ENCODE measurements at regions not wholly inside any gene's neighbourhood (a gene's known extent, or its start where the extent isn't known, plus 50 kb on each side); places are given as distances from the start of the nearest gene placed in this dataset.

DNA sequence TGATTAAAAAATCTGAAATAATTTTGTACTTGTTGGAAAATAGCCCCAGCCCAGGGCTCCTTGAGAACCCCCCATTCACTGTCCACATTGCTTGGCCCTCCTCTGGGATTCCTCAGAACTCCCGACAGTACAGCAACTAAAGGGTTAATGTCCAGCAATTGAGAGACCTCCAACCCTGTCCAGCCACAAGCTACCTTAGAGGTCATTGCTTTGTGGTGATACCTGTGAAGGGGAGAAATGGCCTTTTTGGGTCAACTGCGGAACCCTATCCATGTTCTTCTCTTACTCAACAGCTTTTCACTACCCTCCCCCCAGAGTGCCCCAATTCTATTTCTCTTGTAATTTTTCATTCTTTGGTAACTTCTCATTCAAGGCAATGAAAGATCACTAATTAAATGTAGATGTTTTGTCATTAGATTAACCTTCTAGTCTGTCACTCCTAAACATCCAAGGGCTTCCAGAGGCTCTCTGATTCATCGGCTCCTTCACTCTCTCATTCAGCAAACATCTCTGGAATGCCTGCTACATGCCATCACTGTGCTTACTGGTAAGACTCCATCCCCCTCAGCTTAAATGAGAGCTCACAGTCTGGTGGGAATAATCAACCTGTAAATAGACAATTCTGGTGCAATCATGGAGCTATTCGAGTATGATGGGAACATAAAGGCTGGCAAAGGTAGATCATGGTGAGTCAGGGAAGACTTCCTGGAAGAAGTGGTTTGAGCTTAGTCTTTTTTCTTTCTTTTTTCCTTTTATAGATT is 241.4 kb upstream of the PGRMC2 start:
- no peak for DNase-seq (ENCODE audit: low read depth, low spot score)

DNA sequence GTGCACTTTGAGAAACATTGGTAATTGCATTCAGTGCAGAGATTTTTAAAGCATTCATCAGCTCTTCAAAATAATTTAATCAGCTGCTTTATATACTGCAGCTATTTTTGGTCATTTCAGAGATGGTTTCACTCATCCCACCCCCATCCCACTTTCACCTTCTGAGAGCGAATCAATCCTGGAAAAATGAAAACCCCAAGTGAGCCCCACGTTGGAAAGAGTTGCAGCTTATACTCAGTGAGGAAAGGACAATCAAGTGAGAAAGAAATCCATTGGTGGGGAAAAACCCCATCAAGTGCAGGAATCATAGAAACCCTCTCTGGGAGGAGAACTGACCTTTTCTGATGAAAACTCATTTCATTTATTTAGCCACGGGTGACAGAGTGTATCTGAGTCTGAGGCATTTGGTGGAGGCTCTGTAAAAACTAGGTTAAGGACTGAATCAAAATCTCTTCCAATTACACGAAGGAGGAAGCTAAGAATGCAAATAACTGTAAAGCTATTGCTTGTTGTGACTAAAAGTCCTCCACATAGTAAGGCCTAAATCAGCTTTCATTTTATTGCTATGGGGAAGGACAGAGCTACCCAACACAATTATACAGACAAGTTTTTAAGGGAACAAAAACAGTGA is 240.4 kb upstream of the PGRMC2 start:
- no peak for DNase-seq (ENCODE audit: low read depth, low spot score)

DNA sequence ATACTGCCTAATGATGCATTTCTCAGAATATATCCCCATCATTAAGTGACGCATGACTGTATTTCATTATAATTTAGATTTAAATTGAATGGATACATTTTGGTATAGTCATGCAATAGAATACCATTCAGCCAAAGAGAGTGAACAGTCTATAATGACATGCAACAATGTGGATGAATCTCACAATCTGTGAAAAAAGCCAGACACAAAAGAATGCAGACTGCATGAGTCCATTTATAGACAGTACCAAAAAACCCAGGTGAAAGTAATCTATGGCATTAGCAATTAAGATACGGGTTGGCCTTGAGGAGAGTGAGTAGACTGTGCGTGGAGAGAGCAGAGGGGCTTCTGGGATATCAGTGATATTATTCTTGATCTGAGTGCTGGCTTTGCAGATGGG is 239.7 kb upstream of the PGRMC2 start:
- no peak for DNase-seq (ENCODE audit: low read depth, low spot score)

DNA sequence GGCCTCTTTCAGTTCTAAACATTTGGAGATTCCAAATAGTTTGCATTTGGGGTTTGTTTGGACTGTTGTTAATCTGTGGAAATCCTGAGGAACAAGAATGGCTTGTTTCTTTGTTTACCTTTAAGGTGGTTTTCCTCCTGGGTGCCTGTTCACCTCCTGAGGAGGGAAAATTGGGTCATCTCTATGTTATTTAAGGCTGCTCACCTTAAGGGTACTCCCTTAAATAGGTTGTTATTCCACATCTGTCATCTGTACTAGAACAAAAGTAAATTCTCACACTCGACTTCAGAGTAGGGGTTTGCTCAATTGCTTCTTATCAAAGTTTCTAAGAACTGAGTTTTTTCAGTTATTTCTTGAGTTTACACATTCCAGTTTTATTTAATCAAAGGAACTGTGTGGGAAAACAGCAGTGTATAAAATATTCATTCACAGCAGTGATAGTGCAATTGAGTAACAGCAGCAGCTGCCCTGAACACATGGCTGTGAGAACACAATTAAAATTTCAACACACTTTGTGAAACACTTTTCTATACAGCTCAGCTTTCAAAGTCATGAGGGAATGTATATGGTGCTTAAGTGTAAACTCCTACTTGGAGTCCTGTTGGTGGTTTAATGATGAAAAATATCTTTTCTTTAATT is 238.5 kb upstream of the PGRMC2 start:
- DNase-seq (ENCODE audit: low read depth, low spot score): no peak

DNA sequence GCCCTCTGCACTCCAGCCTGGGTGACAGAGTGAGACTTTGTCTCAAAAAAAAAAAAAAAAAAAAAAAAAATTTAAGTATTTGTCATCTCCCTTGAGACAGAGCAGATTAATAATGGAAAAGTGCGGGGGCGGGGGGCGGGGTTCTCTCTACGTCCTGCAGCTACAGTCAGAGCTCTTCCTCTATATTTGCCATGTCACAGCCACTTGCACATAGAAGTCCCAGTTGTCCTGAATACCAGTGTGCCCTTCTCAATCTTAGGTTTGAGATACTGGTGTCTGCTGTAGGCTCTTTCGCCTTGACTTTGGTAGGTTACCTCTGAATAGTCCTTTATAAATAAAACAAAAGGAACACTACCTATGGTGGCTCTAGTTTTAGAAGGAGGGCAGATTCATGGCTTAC is 237.8 kb upstream of the PGRMC2 start:
- DNase-seq (ENCODE audit: low read depth, low spot score): no peak

DNA sequence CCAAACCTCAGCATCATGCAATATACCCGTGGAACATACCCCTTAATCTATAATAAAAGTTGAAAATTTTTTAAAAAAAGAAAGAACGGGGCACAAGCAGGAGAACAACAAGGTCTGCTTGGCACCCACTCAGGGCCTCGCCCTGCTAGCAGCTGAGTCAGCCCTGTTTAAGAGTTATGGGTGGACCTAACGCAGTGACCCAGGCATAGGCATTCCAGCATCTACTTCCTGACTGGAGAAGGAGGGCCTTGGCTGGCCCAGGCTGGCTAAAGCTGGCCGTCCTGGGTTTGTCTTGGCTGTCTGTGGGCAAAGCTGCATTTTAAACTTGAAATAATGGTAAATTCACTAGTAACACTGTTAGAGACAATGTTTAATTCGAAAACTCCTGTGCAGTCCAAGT is 236.7 kb upstream of the PGRMC2 start:
- no peak for DNase-seq (ENCODE audit: low read depth, low spot score)

DNA sequence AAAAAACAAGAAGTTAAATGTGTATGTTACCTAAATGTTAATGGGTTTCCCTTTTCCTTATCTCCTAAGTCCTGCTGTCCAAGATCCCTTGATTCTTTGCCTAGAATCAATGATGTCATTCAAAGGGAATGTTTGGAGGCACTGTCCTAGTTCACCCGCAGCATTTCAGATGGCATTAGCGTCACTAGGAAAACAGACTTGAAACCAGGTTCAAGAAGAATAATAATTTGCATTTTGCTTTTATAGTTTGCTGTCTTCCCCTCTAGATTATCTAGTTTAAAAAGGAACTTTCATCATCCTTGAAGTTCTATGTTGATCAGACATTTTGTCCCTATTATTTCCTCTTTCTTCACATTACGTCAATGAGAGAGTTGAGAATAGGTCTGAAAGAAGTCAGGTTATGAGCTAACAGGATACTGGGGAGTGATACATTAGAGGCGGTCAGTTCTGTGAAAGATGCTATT is 234.1 kb upstream of the PGRMC2 start:
- DNase-seq (ENCODE audit: low read depth, low spot score): no peak

DNA sequence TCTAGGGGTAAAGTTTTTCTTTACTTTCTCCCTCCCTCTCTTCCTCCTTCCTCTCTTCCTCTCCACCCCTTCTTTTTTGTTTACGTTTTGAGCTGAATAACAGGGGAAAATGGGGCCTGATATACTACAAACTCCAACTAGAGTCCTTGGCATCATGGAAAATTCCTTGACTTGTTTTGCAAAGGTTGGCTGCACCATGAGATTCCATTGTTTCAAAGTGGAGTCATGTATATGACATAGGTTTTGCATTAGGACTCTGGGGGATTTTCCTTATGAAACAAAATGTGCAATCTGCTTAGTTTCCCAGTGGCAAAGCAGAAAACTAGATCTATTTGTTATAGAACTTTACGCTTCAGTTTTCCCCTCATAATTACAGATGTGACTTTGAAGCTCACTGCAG is 233.5 kb upstream of the PGRMC2 start:
- no peak for DNase-seq (ENCODE audit: low read depth, low spot score)

DNA sequence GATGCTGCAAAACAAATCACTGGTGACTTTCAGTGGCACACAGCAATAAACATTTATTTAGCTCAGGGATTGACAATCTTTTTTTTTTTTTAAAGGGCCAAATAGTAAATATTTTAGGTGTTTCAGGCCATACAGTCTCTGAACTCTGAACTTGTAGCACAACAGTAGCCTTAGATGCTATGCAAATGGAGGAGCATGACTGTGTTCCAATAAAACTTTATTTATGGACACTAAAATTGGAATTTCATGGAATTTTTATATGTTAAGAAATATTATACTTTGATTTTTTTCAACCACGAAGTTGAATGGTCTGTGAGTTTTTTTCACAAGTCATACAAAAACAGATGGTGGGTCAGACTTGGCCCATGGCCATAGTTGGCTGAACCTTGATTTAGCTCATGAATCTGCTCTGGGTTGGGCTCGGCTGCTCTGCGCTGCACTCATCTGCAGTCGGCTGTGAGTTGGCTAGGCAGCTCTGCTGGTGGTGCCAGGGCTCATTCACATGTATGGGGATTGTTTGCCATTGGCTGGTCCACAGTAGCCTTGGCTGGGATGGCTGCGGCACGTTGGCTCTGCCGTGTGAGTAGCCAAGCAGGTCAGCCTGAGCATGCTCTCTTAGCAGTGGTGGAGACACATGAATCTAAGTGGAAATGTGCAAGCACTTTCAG is 231.7 kb upstream of the PGRMC2 start:
- no peak for DNase-seq (ENCODE audit: low read depth, low spot score)

DNA sequence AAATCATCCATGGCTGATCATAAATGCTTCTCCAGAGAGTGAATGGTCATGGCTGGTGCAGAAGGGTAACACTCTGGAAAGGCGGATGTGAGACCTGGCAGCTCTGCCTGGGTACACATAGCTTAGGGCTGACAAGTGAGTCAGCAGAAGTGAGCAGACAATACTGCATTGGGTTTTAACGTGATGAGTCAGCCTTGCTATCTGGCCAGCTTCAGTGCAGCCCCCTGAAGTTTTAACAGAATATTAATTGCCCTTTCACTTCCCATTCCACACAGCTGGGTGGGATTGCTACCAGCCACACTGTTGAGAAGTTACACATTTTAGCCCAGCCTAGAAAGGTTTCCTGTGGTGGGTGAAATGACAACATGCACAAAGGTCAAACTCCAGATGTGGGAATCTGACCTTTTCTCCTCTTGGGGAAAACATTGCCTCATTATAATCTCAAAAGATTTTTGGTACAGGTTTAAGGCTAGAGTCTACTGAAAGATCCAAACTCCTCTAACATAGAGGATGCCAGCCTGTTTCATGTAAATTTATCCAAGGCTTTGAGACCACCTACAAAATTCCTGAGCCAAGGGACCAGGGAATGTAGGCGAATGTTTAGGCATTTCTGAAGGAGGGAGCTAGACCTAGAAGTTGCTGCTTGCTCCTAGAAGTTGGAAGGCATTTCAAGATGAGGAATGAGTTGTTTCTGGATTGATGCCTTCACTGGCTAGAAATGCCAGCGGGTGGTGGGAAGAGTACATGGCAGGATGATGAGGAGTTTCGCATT is 230.3 kb upstream of the PGRMC2 start:
- DNase-seq (ENCODE audit: low read depth, low spot score): no peak

DNA sequence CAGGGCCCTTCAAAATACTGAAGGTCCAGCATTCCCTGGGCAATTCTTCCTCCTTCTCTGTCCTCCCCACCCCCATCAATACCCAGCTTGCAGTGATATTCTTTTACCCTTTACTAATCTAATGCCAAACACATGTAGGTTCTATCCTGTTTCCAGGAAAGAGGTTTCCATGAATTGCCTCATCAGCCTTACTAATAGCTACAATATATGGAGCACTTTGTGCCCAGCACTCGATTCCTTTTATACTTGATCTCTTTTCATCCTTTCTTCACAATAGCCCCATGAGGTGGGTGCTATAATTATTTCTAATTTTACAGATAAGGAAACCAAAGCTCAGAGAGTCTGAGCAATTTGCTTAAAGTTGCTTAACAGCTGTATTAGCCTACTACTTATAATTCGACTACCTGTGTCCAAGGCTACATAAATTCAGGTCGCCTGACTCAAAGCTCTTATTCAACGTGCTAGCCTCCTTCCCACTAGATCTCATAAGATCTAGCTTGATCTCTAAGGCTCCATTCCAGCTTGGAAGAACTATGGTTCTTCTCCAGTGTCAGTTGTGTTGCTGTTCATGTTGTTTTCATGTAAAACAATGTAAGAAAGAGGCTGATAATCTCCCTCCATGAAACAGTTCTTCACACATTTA is 229.6 kb upstream of the PGRMC2 start:
- no peak for DNase-seq (ENCODE audit: low read depth, low spot score)

DNA sequence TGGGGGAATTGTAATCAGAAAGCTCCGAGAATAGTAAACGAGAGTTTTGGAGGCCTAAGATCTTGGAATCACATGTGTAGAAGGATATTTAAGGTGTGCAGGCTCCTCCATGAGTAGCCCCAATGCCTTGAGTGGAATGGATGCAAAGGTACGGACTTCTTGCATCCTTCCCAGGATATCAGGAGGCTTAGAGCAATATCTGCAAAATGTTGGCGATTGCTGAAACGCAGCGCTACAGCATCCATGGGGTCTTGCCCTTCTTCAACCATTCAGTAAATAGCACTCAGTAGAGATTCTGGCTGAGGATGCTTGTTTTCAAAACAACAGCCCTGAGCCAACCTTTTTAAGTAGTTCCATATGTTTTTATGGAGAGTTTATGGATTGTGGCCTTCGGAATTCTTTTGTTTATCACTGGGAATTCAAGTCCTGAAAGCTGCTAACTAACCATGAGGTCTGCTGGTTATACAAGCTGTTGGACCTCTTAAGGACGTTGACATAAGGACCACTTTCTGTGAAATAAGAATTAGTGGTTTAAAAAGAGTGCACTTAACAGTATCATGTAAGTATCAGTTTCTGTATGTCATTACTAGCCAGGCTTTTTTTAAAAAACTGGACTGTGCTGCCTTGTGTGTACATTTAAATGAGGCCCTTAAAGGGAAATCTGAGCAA is 228.8 kb upstream of the PGRMC2 start:
- DNase-seq (ENCODE audit: low read depth, low spot score): no peak

DNA sequence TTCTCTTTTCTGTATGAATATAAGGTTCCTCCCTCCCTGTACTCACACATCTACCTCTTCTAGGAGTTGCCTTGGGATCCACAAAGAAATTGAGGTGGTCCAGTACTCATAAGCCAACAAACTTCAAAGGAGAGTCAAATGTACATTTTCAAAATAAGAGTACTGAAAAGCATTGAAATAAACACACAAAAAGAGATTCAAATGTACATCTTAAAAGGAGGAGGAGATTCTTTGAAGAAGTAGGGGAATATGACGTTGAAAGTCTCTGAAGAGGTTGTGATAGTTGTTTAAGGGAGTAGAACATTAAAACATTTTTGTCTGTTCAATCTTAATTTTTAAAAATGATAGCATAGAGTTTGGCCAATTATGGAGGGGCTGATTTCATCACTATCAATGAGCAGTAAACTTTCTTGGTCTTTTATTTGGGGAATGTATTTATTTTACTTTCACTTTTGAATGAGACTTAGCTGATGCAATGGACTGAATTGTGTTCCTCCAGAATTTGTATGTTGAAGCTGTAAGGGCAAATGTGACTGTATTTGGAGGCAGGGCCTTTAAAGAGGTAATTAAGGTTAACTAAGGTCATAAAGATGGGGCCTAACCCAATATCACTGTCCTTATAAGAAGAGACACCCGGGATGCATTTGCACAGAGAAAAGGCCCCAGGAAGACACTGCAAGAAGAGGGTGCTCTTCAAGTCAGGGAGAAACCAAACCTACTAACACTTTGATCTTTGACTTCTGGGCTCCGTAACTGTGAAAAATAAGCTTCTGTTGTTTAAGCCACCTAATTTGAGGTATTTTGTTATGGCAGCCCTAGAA is 226.3 kb upstream of the PGRMC2 start:
- no peak for DNase-seq (ENCODE audit: low read depth, low spot score)

DNA sequence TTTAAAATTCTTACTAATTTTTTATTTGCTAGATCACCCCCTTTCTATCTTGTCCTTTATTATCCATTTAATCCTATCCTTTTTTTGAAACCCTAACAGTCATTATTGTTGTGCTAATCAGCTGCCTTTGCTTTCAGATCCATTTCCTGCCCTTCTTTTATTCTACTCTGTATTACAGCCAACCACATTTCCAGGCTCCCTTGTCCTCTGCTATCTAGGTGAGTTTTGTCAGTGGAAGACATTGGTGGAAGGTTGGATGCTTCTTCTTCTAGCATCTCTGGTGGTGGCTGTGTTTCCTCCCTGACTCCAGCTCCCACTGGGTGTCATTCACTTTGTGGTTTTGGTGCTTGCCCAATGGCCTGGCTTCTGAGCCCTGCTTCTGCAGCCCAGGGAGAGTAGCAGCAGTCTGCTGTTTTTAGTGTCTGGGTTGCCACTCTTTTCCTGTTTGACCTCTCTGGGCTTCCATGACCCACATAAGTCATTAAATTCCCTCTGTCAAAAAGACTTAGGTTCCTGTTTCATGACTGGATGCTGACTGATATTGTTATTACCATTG is 225.2 kb upstream of the PGRMC2 start:
- no peak for DNase-seq (ENCODE audit: low read depth, low spot score)

DNA sequence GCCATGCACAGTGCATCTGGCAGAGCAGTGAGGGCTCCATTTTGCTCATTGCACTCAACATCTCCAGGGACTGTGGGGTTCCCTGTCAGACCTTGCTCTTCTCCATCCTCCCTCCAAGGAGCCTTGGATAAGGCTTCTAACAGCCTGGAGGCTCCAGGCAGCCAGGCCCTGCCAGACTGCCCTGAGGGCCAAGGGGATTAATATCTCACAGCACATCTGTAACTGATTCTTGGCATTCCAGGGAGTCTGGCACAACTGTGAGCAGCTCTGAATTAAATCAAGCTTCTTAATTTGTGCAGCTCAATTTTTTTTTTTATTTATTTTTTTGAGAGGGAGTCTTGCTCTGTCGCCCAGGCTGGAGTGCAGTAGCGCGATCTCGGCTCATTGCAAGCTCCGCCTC is 224.5 kb upstream of the PGRMC2 start:
- no peak for DNase-seq (ENCODE audit: low read depth, low spot score)

DNA sequence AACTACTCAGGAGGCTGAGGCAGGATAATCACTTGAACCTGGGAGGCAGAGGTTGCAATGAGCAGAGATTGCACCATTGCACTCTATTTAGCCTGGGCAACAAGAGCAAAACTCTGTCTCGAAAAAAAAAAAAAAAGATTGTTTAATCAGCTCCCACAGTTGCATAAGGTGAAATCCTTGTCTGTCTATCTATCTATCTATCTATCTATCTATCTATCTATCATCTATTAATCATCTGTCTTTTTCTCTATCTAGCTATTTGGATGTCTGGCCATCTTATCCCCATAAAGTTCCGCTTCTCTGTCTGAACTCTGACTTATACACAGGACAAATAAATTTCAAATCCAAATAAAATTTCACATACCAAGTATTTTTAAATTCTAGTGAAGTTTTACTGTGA is 223.2 kb upstream of the PGRMC2 start:
- no peak for DNase-seq (ENCODE audit: low read depth, low spot score)

DNA sequence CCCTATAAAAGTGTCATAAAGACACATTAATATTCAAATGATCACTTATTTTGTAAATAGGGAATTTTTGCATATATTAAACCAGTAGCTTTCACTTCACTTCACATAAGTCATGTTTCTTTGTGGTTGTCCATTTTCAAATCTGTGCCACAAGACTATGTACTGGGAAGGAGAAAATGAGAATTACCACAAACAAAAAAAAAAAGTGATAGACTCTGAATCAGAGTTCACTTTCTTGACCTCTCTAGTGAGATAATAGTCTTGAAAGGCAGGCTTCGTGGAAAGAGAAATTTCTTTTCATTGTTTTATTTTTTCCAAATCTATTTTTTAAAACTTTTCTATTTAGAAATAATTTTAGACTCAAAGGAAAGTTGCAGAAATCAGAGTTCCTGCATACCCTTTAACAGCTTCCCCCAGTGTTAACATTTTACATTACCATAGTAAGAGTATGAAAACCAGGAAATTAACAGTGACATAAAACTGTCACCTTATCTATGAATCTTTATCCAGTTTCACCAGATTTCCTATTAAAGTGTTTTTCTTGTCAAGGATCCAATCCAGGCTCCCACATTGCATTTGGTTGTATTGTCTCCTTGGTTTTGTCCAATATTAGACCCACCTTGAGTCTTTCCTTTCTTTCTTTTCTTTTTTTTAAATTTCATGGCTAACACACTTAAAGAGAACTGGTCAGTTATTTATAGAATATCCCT is 215.4 kb upstream of the PGRMC2 start:
- no peak for DNase-seq (ENCODE audit: low read depth, low spot score)

DNA sequence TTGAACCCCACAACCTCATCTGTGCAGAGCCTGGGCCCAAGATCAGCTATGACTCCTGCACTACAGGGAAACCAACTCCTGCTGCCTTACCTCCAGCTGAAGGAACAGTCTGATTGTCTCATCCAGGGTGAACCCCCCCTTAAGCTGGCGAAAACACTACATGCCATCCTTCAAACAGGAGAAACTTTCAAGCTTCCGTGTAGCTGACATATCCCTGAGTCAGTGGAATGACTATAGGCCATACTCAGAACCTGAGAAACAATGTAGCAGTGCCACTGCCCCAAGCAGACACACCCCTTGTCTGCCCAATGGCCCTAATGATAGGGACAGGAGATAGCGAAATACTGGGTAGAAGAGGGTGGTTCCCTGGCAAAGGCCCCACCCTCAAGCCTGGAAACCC is 213.6 kb upstream of the PGRMC2 start:
- DNase-seq (ENCODE audit: low read depth, low spot score): no peak

Measured in activated CD4-positive, CD25-positive, alpha-beta regulatory T cell treated with anti-CD3 and anti-CD28 coated beads, Interleukin-2, amount 50 U/mL, for 16 hours (primary cell).